ENCODE measurements at regions not wholly inside any gene's neighbourhood (a gene's known extent, or its start where the extent isn't known, plus 50 kb on each side); places are given as distances from the start of the nearest gene placed in this dataset.

DNA sequence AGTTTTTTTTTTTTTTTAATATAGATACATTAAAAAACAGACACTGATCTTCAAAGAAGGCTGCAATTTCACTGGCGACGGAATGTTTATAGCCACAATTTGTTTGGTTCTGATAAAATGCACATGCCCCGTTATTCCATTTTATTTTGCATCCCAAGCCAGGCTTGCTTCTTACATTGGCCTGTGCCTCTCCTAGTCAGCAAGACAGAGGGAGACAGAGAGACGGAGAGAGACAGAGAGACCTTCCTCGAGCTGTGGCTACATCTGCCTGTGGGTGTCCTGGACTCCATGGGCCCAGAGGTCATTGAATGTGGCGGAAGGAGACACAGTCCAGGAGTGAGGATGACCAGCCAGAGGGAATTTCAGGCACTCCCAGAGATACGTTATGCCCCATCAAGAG is 926.6 kb downstream of the VRK1 start:
- no peak overlapping the region for H3K4me3 ChIP-seq (ENCODE audit: low read depth, low read length)
- no peak for TF ChIP-seq MYC (IDR thresholded peaks at IDR 0.05; ENCODE audit: low read depth, low read length)
- no peak for DNase-seq (ENCODE audit: low read depth)

DNA sequence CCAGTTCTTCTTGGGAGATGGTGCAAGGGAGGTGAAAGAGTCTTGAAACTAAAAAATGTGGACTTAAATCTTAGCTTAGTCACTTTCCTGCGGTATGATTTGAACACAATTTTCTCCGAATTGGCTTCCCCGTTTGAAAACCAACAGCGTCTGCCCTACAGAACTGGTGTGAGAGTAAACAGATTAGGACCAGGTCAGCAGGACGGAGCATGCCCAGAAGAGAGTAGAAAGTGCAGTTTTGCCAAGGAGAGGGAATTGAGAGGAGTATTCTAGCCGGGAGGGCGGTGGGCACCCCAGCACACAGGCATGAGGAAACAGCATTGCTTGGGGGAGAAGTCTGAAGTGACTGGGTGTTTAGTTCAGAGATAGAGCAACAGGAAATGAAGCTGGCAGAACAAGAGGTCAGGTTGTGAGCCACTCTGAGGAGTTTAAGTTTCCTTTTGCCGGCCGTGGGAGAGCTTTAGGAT is 927.1 kb downstream of the VRK1 start:
- H3K4me3 ChIP-seq (ENCODE audit: low read depth, low read length), result no peak overlapping the region
- DNase-seq (ENCODE audit: low read depth), result no peak
- TF ChIP-seq MYC (IDR thresholded peaks at IDR 0.05; ENCODE audit: low read depth, low read length), result no peak
- TF ChIP-seq POLR2A (IDR thresholded peaks at IDR 0.05; ENCODE audit: extremely low read depth, insufficient read length), result no peak
- TF ChIP-seq, protein P1, sequence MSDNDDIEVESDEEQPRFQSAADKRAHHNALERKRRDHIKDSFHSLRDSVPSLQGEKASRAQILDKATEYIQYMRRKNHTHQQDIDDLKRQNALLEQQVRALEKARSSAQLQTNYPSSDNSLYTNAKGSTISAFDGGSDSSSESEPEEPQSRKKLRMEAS (IDR thresholded peaks at IDR 0.05; ENCODE audit: low read depth, low read length), result no peak
- TF ChIP-seq, protein P2, sequence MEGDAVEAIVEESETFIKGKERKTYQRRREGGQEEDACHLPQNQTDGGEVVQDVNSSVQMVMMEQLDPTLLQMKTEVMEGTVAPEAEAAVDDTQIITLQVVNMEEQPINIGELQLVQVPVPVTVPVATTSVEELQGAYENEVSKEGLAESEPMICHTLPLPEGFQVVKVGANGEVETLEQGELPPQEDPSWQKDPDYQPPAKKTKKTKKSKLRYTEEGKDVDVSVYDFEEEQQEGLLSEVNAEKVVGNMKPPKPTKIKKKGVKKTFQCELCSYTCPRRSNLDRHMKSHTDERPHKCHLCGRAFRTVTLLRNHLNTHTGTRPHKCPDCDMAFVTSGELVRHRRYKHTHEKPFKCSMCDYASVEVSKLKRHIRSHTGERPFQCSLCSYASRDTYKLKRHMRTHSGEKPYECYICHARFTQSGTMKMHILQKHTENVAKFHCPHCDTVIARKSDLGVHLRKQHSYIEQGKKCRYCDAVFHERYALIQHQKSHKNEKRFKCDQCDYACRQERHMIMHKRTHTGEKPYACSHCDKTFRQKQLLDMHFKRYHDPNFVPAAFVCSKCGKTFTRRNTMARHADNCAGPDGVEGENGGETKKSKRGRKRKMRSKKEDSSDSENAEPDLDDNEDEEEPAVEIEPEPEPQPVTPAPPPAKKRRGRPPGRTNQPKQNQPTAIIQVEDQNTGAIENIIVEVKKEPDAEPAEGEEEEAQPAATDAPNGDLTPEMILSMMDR (IDR thresholded peaks at IDR 0.05; ENCODE audit: low read depth, low read length), result no peak

DNA sequence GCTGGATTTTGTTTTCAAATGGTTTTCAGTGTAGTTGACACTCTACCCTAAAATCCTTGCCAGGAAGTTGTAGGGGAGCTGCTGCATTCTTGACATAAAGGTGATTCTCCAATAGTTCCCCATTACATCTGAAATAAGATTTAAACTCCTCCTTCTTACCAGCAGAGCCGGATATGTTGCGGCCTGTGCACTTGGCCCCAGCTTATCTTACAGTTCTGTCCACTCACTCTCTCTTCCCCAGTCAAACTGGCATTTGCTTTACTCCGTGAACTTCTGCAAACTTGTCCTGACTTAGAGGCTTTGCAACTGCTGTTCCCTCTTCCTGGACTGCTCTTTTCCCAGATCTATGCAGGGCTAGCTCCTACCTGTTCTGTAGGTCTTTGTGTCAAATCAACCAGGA is 929.5 kb downstream of the VRK1 start:
- no peak for DNase-seq (ENCODE audit: low read depth)
- H3K4me3 ChIP-seq (ENCODE audit: low read depth, low read length), result no peak overlapping the region
- no peak for TF ChIP-seq MYC (IDR thresholded peaks at IDR 0.05; ENCODE audit: low read depth, low read length)
- TF ChIP-seq, protein P1 (IDR thresholded peaks at IDR 0.05; ENCODE audit: low read depth, low read length), result no peak
- TF ChIP-seq, protein P2 (IDR thresholded peaks at IDR 0.05; ENCODE audit: low read depth, low read length), result no peak
- no peak for TF ChIP-seq POLR2A (IDR thresholded peaks at IDR 0.05; ENCODE audit: extremely low read depth, insufficient read length)

DNA sequence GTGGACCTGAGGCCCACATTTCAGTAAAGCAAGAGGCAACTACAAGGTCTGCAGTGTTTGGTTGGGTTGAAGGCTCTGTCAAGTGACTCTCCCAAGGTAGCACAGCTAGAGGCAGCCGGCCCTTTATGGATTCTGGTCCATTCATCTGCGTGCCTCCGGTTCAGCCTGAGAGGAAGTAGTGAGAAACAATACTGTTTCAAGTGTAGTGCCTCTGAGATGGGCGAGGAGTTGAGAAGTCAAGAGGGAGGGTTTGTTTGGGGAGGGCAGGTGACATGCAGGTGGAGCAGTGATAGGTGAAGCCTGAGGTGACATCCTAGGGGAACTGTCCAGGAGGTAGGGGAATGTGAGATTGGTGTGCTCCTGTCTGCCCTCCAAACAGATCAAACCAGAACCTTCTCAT is 933.5 kb downstream of the VRK1 start:
- no peak for TF ChIP-seq POLR2A (IDR thresholded peaks at IDR 0.05; ENCODE audit: extremely low read depth, insufficient read length)
- no peak for TF ChIP-seq MYC (IDR thresholded peaks at IDR 0.05; ENCODE audit: low read depth, low read length)
- TF ChIP-seq, protein P1 (IDR thresholded peaks at IDR 0.05; ENCODE audit: low read depth, low read length), result no peak
- TF ChIP-seq, protein P2 (IDR thresholded peaks at IDR 0.05; ENCODE audit: low read depth, low read length), result no peak
- H3K4me3 ChIP-seq (ENCODE audit: low read depth, low read length), result no peak overlapping the region
- DNase-seq (ENCODE audit: low read depth), result no peak

DNA sequence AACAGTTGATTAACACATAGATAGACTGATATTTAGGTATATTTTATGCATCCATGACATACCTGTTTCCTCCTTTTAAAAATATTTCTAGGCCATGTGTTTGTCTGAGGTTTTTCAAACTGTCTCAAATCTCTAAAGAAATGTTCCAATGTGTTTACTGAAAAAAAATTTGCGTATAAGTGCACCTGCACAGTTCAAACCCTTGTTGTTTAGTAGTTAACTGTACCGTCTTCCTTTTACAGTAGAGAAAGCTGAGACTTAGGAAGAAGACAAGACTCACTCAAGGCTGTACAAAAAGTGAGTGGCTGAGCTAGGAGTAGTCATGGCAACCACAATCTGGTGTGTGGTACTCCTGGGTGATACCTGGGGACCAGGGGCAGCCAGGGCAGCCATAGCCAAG is 934.6 kb downstream of the VRK1 start:
- DNase-seq (ENCODE audit: low read depth), result no peak
- no peak overlapping the region for H3K4me3 ChIP-seq (ENCODE audit: low read depth, low read length)
- TF ChIP-seq MYC (IDR thresholded peaks at IDR 0.05; ENCODE audit: low read depth, low read length) (no peak), POLR2A (IDR thresholded peaks at IDR 0.05; ENCODE audit: extremely low read depth, insufficient read length) (no peak)
- TF ChIP-seq, protein P1 (IDR thresholded peaks at IDR 0.05; ENCODE audit: low read depth, low read length), result no peak
- TF ChIP-seq, protein P2 (IDR thresholded peaks at IDR 0.05; ENCODE audit: low read depth, low read length), result no peak

DNA sequence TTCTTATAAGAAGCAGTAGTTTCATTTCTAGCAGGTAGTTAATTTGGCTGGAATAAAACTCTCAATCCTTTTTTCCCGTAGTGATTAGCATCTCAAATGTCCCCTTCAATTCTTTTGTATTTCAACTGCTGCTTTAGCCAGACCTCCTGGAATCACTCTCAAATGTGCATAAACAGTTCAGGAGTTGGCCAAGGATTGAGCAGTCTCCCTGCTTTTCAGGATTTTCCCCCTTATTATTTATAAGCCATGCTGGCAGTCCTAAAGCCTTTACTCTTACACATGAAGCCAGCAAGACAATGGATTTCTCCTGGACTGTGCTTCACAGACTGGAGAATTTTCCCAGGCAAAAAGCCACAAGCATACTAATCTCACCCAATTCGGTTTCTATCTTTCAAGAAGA is 950.1 kb downstream of the VRK1 start:
- no peak overlapping the region for H3K4me3 ChIP-seq (ENCODE audit: low read depth, low read length)
- TF ChIP-seq POLR2A (IDR thresholded peaks at IDR 0.05; ENCODE audit: extremely low read depth, insufficient read length) (no peak), MYC (IDR thresholded peaks at IDR 0.05; ENCODE audit: low read depth, low read length) (no peak)
- TF ChIP-seq, protein P1 (IDR thresholded peaks at IDR 0.05; ENCODE audit: low read depth, low read length), result no peak
- TF ChIP-seq, protein P2 (IDR thresholded peaks at IDR 0.05; ENCODE audit: low read depth, low read length), result no peak

More for the DNA sequence above, 950.1 kb downstream of the VRK1 start:
- no peak for DNase-seq (ENCODE audit: low read depth)

All from NB4 (cell line).